ENCODE measurements at regions not wholly inside any gene's neighbourhood (a gene's known extent, or its start where the extent isn't known, plus 50 kb on each side); places are given as distances from the start of the nearest gene placed in this dataset.

- no peak for TF ChIP-seq POLR2A (IDR thresholded peaks at IDR 0.05; ENCODE audit: borderline replicate concordance, extremely low read depth, insufficient read depth, insufficient read length)
- TF ChIP-seq CTCF (IDR thresholded peaks at IDR 0.05 in 2 of 3, conservative IDR thresholded peaks at IDR 0.05 in 1 of 3; ENCODE audit: borderline replicate concordance in 1 of 3, insufficient read depth in 1 of 3, low read depth in 2 of 3, low read length in 2 of 3) = no peak
- no peak for TF ChIP-seq RAD21 (IDR thresholded peaks at IDR 0.05; ENCODE audit: low read depth)
- no peak for TF ChIP-seq EZH2 (IDR thresholded peaks at IDR 0.05)
- no peak for TF ChIP-seq CEBPB (IDR thresholded peaks at IDR 0.05; ENCODE audit: low read depth)
- no peak for TF ChIP-seq MAX (IDR thresholded peaks at IDR 0.05)
- TF ChIP-seq POLR2AphosphoS5 (IDR thresholded peaks at IDR 0.05; ENCODE audit: low read depth, low read length) = no peak
Observed at GRCh38 chr22:48224332-48224731, 1461.9 kb downstream of the TBC1D22A start.
